Thyroid gland (tissue), 4 donors: ENCODE measurements at regions not wholly inside any gene's neighbourhood (a gene's known extent, or its start where the extent isn't known, plus 50 kb on each side); places are given as distances from the start of the nearest gene placed in this dataset.

Source experiments
- POLR2A ChIP-seq, 2 donors: fragments of 450-650 bp; IDR thresholded peaks; one replicate each; pipeline ENCODE4 v1.6.1; 2017; ENCODE audit warnings: antibody characterized with exemption in 2 of 2, mild to moderate bottlenecking in 2 of 2, moderate library complexity in 1 of 2
- TF ChIP-seq, protein P1 (sequence below), 6 experiments: fragments of 200-600 bp in 3 of 6; fragments of 450-650 bp in 3 of 6; sonication (generic) in 3 of 6; IDR thresholded peaks; one replicate each; pipeline ENCODE4 v1.5.1; 2016 to 2019; ENCODE audit warnings: antibody characterized with exemption in 6 of 6, mild to moderate bottlenecking in 2 of 6, inconsistent platforms in 1 of 6, moderate library complexity in 1 of 6

DNA sequence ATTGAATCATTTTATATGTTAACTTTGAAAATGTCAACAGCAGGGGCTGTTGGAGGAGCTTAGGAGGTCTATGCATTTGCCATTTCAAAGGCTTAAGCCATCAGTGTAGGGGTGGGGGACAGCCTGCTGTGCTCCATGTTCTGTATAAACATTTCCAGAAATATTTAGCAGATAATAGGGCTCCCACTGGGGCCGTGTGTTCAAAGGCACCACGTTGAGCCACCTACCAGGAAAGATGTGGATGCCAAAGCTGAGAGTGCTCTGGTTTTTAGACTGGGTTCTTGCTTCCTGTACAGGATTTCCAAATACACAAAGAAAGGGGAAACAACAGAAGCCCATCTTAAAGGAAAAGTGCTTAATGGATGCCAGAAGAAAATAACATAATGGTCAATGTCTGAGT, 219.5 kb downstream of the CENPC start:
- TF ChIP-seq, protein P1, sequence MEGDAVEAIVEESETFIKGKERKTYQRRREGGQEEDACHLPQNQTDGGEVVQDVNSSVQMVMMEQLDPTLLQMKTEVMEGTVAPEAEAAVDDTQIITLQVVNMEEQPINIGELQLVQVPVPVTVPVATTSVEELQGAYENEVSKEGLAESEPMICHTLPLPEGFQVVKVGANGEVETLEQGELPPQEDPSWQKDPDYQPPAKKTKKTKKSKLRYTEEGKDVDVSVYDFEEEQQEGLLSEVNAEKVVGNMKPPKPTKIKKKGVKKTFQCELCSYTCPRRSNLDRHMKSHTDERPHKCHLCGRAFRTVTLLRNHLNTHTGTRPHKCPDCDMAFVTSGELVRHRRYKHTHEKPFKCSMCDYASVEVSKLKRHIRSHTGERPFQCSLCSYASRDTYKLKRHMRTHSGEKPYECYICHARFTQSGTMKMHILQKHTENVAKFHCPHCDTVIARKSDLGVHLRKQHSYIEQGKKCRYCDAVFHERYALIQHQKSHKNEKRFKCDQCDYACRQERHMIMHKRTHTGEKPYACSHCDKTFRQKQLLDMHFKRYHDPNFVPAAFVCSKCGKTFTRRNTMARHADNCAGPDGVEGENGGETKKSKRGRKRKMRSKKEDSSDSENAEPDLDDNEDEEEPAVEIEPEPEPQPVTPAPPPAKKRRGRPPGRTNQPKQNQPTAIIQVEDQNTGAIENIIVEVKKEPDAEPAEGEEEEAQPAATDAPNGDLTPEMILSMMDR (IDR thresholded peaks at IDR 0.05): no peak
- TF ChIP-seq POLR2A (IDR thresholded peaks at IDR 0.05): no peak
